WTC11 (cell line): ENCODE measurements at regions not wholly inside any gene's neighbourhood (a gene's known extent, or its start where the extent isn't known, plus 50 kb on each side); places are given as distances from the start of the nearest gene placed in this dataset.

ENCODE experiments used
- ATAC-seq: fragments of 200-7000 bp; cut with Tn5 transposase; 2 replicates; pipeline ENCODE4 v1.10.0; 2021; ENCODE audit warnings: mild to moderate bottlenecking, moderate library complexity
- CTCF ChIA-PET: fragments of 300-600 bp; sonication (Branson Sonifier 250); formaldehyde crosslinking; loops from one replicate; lab custom pipeline; 2021; ENCODE audit warnings: antibody characterized with exemption; lab: Charles Lee
- POLR2A ChIA-PET: fragments of 350-600 bp; sonication (Branson Sonifier 250); formaldehyde crosslinking; loops from one replicate; lab custom pipeline; 2021; ENCODE audit warnings: antibody characterized with exemption; lab: Charles Lee
- DNase-seq: peaks from one replicate; pipeline ENCODE4 v3.0.0; 2021; ENCODE audit warnings: low spot score
- H3K27ac Mint-ChIP-seq: 2 replicates; pipeline ENCODE4 v1.8.0; 2021; ENCODE audit warnings: mixed read lengths
- H3K27me3 Mint-ChIP-seq: 2 replicates; pipeline ENCODE4 v1.8.0; 2021; ENCODE audit warnings: low read depth, mild to moderate bottlenecking, moderate library complexity, mixed read lengths
- H3K36me3 Mint-ChIP-seq: 2 replicates; pipeline ENCODE4 v1.8.0; 2021; ENCODE audit warnings: mixed read lengths
- H3K4me1 Mint-ChIP-seq: 2 replicates; pipeline ENCODE4 v1.8.0; 2022; ENCODE audit warnings: mixed read lengths
- H3K4me3 Mint-ChIP-seq: 2 replicates; pipeline ENCODE4 v1.8.0; 2021; ENCODE audit warnings: mild to moderate bottlenecking, moderate library complexity, mixed read lengths
- H3K9me3 Mint-ChIP-seq: 2 replicates; pipeline ENCODE4 v1.8.0; 2021; ENCODE audit warnings: mixed read lengths
- AFF4 ChIP-seq: sonication (generic); formaldehyde crosslinking; IDR thresholded peaks from 2 replicates; pipeline ENCODE4 v1.8.1; 2023; ENCODE audit warnings: mild to moderate bottlenecking, missing genetic modification reagents, borderline replicate concordance
- ATF1 ChIP-seq: sonication (generic); formaldehyde crosslinking; IDR thresholded peaks from 2 replicates; pipeline ENCODE4 v1.8.1; 2023; ENCODE audit warnings: mild to moderate bottlenecking, moderate library complexity, missing genetic modification reagents
- ATF2 ChIP-seq: sonication (generic); formaldehyde crosslinking; IDR thresholded peaks from 2 replicates; pipeline ENCODE4 v1.8.1; 2022; ENCODE audit warnings: low read depth, missing genetic modification reagents, borderline replicate concordance
- ATF6 ChIP-seq: sonication (generic); formaldehyde crosslinking; IDR thresholded peaks from 2 replicates; pipeline ENCODE4 v1.8.1; 2023; ENCODE audit warnings: mild to moderate bottlenecking, missing genetic modification reagents
- CDX4 ChIP-seq: fragments of 250-450 bp; sonication (Bioruptor Pico); IDR thresholded peaks from 2 replicates; pipeline ENCODE4 v1.9.0; 2021; ENCODE audit warnings: moderate library complexity, mild to moderate bottlenecking, inconsistent platforms, borderline replicate concordance
- CREM ChIP-seq: sonication (generic); formaldehyde crosslinking; IDR thresholded peaks from 2 replicates; pipeline ENCODE4 v1.8.1; 2022; ENCODE audit warnings: mild to moderate bottlenecking, missing genetic modification reagents, moderate library complexity
- E2F1 ChIP-seq: sonication (generic); formaldehyde crosslinking; IDR thresholded peaks from 2 replicates; pipeline ENCODE4 v1.8.0; 2022; ENCODE audit warnings: mild to moderate bottlenecking, missing genetic modification reagents
- E2F5 ChIP-seq: sonication (generic); formaldehyde crosslinking; IDR thresholded peaks from 2 replicates; pipeline ENCODE4 v1.8.1; 2022; ENCODE audit warnings: mild to moderate bottlenecking, moderate library complexity, missing genetic modification reagents
- ERG ChIP-seq: fragments of 250-450 bp; sonication (Bioruptor Pico); IDR thresholded peaks from 2 replicates; pipeline ENCODE4 v1.8.0; 2021; ENCODE audit warnings: mild to moderate bottlenecking
- ESRRA ChIP-seq: sonication (generic); formaldehyde crosslinking; IDR thresholded peaks from 2 replicates; pipeline ENCODE4 v1.8.1; 2022; ENCODE audit warnings: mild to moderate bottlenecking, missing genetic modification reagents, borderline replicate concordance
- FOXJ3 ChIP-seq: sonication (generic); formaldehyde crosslinking; IDR thresholded peaks from 2 replicates; pipeline ENCODE4 v1.9.0; 2021; ENCODE audit warnings: missing genetic modification reagents, mild to moderate bottlenecking, borderline replicate concordance
- HMGA2 ChIP-seq: fragments of 250-450 bp; sonication (Bioruptor Pico); IDR thresholded peaks from 2 replicates; pipeline ENCODE4 v1.4.0; 2021; ENCODE audit warnings: mild to moderate bottlenecking, moderate library complexity
- HMGXB4 ChIP-seq: sonication (generic); formaldehyde crosslinking; IDR thresholded peaks from 2 replicates; pipeline ENCODE4 v1.8.1; 2023; ENCODE audit warnings: mild to moderate bottlenecking, moderate library complexity, missing genetic modification reagents
- MAX ChIP-seq: sonication (generic); formaldehyde crosslinking; IDR thresholded peaks from 2 replicates; pipeline ENCODE4 v1.8.0; 2022; ENCODE audit warnings: mild to moderate bottlenecking, missing genetic modification reagents
- NR3C1 ChIP-seq: sonication (generic); formaldehyde crosslinking; conservative IDR thresholded peaks from 2 replicates; pipeline ENCODE4 v1.8.1; 2023; ENCODE audit warnings: low read depth, mild to moderate bottlenecking, missing genetic modification reagents
- OVOL2 ChIP-seq: fragments of 250-450 bp; sonication (Bioruptor Pico); IDR thresholded peaks from 2 replicates; pipeline ENCODE4 v1.9.0; 2021; ENCODE audit warnings: mild to moderate bottlenecking, borderline replicate concordance
- ZMAT4 ChIP-seq: fragments of 250-450 bp; sonication (Bioruptor Pico); IDR thresholded peaks from 2 replicates; pipeline ENCODE4 v1.9.0; 2021; ENCODE audit warnings: mild to moderate bottlenecking
- ZNF138 ChIP-seq: sonication (generic); formaldehyde crosslinking; conservative IDR thresholded peaks from 2 replicates; pipeline ENCODE4 v1.8.1; 2022; ENCODE audit warnings: mild to moderate bottlenecking, moderate library complexity, missing genetic modification reagents
- ZNF232 ChIP-seq: sonication (generic); formaldehyde crosslinking; IDR thresholded peaks from 2 replicates; pipeline ENCODE4 v1.8.0; 2022; ENCODE audit warnings: mild to moderate bottlenecking, missing genetic modification reagents
- ZNF263 ChIP-seq: sonication (generic); formaldehyde crosslinking; IDR thresholded peaks from 2 replicates; pipeline ENCODE4 v1.8.1; 2022; ENCODE audit warnings: low read depth, mild to moderate bottlenecking, moderate library complexity, missing genetic modification reagents
- ZNF671 ChIP-seq: fragments of 250-450 bp; sonication (Bioruptor Pico); IDR thresholded peaks from 2 replicates; pipeline ENCODE4 v1.8.0; 2021; ENCODE audit warnings: mild to moderate bottlenecking

GRCh38 chr6:121666814-121667213, 231.4 kb downstream of the GJA1 start:
- ChIA-PET CTCF (no interaction called here), POLR2A (no interaction called here)
- Mint-ChIP-seq H3K27ac (no peak overlapping the region), H3K4me3 (no peak overlapping the region), H3K27me3 (no peaks in the 10 kb centered on the region), H3K9me3 (peaks cover 7% of the 10 kb centered on the region), H3K36me3 (no peaks in the 10 kb centered on the region), H3K4me1 (0 out of 2 replicates have a peak, but pooled peaks cover 4% of the 10 kb centered on the region)
- DNase-seq = no peak
- ATAC-seq = no peak
- TF ChIP-seq HMGXB4 (no peak), NR3C1 (no peak), ATF1 (CRISPR knock-in tag) (no peak), ZNF138 (CRISPR knock-in tag) (no peak), ESRRA (CRISPR knock-in tag) (no peak), CREM (CRISPR knock-in tag) (no peak), AFF4 (CRISPR knock-in tag) (no peak), OVOL2 (CRISPR knock-in tag) (no peak), HMGA2 (CRISPR knock-in tag) (no peak), ZMAT4 (CRISPR knock-in tag) (no peak), ERG (no peak)

- no peak overlapping the region for H3K4me3 Mint-ChIP-seq
- ChIA-PET CTCF (no interaction called here), POLR2A (no interaction called here)
- DNase-seq (no peak), ATAC-seq (no peak)
- no peak overlapping the region for H3K27ac Mint-ChIP-seq
- no peaks in the 10 kb centered on the region for H3K27me3 Mint-ChIP-seq
- peaks cover 7% of the 10 kb centered on the region for H3K9me3 Mint-ChIP-seq
- H3K36me3 Mint-ChIP-seq = no peaks in the 10 kb centered on the region
- 0 out of 2 replicates have a peak, but pooled peaks cover 4% of the 10 kb centered on the region for H3K4me1 Mint-ChIP-seq
- no peak for TF ChIP-seq ZNF263 (CRISPR knock-in tag)
- no peak for TF ChIP-seq ZNF671 (CRISPR knock-in tag)
- no peak for TF ChIP-seq ZNF232 (CRISPR knock-in tag)
- TF ChIP-seq FOXJ3 = no peak
- no peak for TF ChIP-seq CREM (CRISPR knock-in tag)
- TF ChIP-seq ATF2 (CRISPR knock-in tag) = no peak
- no peak for TF ChIP-seq ATF6 (CRISPR knock-in tag)
- TF ChIP-seq E2F5 = no peak
- TF ChIP-seq CDX4 (CRISPR knock-in tag) = no peak
- TF ChIP-seq MAX = no peak
- TF ChIP-seq E2F1 (CRISPR knock-in tag) = no peak
- no peak for TF ChIP-seq ZMAT4 (CRISPR knock-in tag)
These were observed 232.8 kb downstream of the GJA1 start for GRCh38 chr6:121668259-121668658.
